Activated CD4-positive, CD25-positive, alpha-beta regulatory T cell treated with anti-CD3 and anti-CD28 coated beads, Interleukin-2, amount 50 U/mL, for 16 hours (primary cell): ENCODE measurements at regions not wholly inside any gene's neighbourhood (a gene's known extent, or its start where the extent isn't known, plus 50 kb on each side); places are given as distances from the start of the nearest gene placed in this dataset.

Source experiments
- DNase-seq: peaks from one replicate; pipeline ENCODE4 v3.0.0-alpha.2; 2020; ENCODE audit warnings: low read depth, low spot score

DNA sequence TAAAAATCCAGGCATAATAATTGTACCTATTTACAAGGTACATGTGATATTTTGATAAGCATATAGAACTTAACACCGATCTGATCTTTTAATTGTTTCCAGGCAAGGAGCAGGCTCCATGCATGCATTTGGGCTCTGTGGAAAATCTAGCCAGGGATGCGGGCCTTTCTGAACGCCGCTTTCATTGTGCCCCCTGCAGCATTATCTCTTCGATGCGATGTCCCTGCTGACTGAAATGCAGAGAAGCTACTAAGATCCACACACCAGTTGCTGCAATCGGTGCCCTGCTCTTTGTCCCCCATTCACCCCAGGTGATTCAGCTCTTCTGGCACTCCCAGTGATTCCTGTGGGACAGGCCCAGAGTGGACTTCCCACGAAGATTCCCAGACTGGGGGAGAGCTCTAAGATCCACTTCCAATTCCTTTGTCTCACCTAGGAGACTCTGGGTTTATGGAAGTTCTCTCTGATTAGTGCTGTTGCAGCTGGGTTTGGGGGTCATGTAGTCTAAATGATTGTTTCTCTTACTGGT is 254.3 kb upstream of the AGA start:
- no peak for DNase-seq

DNA sequence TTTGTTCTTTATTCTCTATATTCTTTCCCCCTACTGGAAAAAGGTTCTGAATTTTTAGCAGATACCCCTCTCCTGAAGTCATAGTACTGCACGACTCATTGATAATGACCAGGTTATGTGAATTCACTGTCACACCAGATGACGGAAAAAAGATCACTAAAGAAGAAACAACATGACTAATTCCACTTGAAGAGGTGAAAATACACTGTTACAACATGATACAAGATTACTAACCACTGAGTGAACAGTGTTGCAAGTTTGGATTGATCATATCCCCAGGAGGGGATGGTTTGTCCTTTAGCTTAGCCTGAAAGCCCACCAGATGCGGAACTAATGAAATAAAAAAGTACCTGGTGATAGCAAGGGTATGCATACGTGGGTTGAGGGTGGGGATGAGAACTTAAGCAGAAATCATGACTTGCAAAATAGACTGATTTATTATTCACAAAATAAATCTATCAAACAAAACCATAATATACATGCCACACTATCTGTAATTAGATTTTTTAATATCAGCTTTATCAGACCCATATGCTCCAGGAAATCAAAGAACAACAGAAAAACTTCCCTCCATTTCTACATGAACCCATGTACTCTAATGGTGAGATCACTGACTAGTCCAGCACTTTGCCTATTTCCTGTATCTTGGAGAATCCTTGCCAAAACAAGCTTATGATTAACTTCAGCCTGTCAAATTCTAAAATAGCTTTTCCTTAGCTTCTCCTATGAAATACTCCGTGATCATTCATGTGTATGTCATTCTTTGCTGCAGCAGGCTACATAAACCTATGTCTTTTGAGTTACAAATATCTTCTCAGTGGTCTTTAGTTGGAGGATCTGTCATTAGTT is 257.4 kb upstream of the AGA start:
- DNase-seq = no peak

- no peak for DNase-seq
These were observed 264.7 kb upstream of the AGA start for GRCh38 chr4:177706916-177707315.

DNA sequence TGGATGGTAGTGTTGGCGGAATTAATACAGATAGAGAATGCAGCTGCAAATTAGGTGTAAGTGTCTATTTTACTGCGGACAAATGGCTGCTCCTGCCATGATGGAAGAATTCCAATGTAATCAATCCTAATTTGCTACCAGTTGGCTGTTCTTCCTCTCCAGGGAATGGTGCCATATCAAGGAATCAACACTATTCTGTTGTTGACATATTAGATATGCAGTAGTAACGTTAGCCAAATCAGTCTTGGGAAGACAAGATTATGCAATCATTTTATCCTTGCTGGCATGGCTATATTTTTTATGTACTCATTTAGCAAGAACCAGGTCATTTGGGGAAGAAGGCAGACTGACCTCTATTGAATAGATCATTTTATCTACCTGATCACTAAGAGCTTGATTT is 271.2 kb upstream of the AGA start:
- no peak for DNase-seq

DNA sequence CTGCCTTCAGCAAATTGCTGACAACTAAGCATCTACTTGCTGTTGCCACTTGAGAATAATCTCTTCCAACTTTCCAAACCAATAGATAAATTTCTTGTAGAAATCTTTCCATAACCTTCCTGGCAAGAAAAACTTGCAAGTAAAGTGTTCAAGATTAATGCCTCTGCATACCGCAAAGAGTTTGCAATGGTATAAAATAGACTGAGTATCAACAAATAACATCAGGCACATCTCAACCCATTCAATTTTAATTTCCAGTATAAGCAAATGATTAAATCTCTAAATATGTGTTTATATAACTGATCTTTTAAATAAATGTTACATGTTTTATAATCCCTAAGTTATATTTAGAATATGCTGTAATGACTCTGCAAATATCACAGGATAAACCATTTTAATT is 275.2 kb upstream of the AGA start:
- no peak for DNase-seq

- no peak for DNase-seq
These were observed 276.3 kb upstream of the AGA start for GRCh38 chr4:177718514-177718913.

DNA sequence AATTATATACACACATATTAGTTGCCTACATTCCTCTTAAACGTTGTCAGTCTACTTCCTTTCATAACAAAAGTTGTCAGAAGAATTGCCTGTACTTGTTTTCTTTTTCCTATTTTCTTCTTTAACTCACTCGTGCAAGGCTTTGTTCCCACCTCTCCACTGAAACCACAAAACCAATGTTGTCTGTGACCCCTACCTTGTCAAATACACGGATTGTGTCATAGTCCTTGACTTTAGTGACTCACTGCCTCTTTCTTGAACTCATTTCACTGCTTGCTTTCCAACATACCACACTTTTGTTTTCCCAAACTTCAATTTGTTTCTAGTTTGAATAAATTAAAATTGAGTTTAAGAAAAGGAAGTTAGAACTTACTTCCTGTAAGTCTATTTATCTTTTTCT is 283.9 kb upstream of the AGA start:
- DNase-seq = no peak

DNA sequence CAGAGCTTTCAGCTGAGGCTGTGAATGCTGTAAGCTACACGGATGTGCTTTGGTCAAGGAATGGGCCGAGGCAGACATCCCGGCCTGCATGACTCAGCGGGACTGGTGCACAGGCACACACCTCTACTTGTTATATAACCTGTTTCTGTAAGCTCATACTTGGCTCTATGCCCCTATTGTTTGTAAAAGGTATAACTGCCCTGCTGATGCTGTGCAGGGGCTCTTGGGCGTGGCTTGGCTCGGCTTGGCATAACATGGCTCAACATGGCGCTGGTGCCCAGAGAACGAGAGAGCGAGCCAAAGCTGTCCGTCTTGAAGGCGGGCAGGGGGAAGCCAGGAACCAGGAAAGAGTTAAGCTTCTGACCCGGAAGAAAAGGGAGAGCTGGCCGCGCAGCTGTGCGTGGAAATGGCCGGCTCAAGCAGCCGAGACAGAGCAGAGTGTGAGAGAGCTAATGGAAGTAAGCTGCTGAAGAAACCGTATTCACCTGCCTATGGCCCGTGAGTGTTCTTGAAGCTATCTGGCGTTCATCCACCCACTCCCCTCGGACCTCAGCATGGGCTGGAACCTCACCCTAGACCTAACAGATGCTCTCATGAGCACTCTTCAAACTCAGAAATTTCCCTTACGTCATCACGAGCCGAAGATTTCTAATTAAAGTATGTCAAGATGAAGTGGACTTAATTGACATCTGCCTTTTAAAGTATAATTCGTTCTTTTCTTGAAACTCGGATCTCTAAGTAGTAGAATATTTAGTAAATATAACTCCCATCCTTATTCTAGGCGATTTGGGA is 286.3 kb upstream of the AGA start:
- DNase-seq = no peak

DNA sequence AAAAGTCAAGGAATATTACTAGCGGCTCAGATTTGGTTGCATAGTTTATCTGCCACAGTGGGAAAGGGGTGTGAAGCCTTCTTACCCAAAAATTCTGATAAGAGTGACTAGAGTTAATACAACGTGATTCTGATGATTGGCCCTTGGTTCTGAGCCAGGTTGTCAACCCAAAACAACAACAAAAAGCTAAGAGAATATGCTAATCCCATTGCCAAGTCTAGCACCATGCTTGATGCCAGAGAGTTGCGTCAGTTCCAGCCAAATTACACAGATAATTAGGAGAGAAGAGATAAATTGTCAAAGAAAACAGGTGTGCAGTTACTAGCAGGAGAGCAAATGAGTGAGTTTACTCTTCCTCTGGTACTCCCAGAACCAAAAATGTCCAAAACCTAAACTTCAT is 287.4 kb upstream of the AGA start:
- DNase-seq = no peak

DNA sequence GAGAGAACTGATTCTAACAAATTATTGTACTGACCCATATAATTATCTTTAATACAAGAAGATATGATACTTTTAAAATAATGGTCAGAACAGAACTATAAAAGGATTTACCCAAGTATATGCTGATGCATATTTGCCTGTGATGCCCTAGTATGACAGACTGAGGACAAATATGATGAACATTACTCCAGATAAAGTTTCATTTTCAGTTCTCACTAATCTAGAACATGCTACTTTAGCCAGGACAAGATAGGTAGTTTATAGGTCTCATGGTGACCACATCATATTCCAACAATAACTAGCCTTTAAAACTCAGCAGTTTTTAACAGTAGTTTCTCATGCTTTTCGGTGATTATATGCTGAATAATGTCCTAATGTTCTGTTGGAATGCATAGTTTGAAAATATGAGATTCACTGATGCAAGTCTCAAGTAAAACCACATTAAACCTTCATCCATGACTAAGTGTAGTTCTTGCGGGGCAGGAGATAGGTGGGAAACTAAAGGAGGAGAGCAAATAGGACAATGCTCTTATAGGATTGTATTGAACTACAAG is 295.2 kb upstream of the AGA start:
- no peak for DNase-seq

DNA sequence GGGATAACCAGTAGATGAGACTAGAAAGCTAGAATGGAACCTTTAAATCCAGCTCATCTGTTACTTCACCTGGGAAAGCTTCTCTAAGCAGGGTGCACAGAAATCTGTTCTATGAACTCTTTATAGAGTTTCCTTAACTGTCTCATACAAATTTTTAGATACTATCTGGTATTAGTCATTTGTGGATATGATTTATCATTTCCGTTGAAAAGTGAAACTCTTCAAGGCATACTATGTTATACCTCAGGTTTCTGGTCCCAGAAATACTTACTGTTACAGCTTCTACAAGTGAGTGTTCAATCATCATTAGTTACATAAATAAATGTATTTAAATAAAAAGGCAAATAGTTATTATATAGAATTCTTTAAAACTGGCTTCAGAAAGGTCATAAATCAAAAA is 298.3 kb upstream of the AGA start:
- DNase-seq = no peak

DNA sequence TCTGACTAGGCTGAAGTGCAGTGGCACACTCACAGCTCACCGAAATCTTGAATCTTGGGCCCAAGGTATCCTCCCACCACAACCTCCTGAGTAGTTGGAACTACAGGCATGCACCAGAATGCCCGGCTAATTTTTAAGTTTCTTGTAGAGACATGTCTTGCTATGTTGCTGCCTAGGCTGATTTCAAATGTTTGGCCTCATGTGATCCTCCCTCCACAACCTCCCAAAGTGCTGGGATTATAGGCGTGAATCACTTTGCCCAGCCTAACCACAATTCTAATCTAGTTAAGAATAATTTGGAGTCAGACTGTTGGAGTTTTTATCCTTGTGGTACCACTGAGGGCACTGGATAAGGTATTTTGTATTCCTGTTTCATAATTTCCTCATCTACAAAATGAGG is 317.5 kb upstream of the AGA start:
- DNase-seq = no peak

DNA sequence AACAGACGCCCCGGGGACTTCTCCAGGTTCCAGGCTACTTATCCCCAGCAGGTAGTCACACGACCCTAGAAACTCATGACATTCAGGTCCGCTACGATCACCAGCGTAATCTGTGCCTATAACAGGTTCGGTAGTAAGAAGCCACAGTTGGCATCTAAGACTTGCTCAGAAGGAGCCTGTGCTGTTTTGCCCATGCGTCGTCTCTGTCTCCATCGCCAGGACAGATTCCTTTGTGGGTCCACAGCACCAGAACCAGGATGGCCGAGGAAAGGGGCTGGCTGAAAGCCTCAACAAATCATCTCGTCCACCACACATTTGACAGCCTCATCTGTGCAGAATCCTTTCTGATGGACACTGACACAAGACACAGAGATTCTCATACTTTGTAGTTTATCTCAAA is 319.5 kb upstream of the AGA start:
- DNase-seq = no peak

DNA sequence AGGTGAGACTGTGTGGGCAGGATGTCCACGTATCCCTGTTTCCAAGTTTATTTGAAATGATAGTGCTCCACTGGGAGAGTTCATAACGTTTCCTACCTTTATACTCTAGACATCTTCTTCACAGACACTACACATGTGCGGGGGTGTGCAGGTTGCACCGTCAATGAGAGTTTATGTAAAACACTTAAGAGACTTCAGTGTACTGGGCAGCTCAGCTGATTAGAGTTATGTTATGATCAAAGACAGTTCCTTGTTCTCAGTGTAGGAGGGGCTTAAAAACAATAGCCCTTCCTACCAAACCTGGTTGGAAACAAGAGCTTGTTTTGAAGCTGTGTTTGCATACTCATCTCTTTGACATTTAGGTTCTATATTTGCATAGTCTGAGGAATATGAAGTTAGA is 326.9 kb upstream of the AGA start:
- no peak for DNase-seq

- no peak for DNase-seq
These were observed 328.5 kb upstream of the AGA start for GRCh38 chr4:177770776-177771175.

GRCh38 chr4:177771645-177772044 is 329.4 kb upstream of the AGA start:
- DNase-seq = no peak

- no peak for DNase-seq
These were observed 336.4 kb upstream of the AGA start for GRCh38 chr4:177778623-177779022.

DNA sequence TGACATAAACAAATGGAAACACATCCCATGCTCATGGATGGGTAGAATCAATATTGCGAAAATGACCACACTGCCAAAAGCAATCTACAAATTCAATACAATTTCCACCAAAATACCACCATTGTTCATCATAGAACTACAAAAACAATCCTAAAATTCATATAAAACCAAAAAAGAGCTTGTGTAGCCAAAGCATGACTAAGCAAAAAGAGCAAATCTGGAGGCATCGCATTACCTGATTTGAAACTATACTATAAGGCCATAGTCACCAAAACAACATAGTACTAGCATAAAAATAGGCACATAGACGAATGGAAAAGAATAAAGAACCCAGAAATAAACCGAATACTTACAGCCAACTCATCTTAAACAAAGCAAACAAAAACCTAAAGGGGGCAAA is 342.8 kb upstream of the AGA start:
- no peak for DNase-seq

GRCh38 chr4:177789610-177790009 is 347.4 kb upstream of the AGA start:
- DNase-seq = no peak

GRCh38 chr4:177791188-177791587 is 349.0 kb upstream of the AGA start:
- DNase-seq = no peak

- DNase-seq = no peak
These were observed 354.6 kb upstream of the AGA start for GRCh38 chr4:177796841-177797240.

DNA sequence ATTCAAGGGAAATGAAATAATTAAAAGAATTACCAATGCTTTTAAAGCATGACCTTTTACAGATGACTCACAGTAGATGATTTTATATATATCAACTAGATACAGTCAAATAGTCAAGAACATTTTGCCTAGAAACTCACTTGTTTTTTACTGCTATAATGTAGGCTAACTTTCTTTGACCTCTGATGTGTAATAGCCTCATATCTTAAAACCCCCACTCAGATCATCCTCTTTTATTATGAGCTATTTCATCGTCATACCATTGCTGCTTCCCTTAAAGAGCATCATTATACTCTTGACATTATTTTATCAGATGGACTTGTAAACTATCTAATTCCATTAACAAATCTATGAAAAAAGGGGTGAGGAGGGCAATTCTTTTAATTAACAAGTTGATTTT is 355.9 kb upstream of the AGA start:
- no peak for DNase-seq

GRCh38 chr4:177802162-177802561 is 359.9 kb upstream of the AGA start:
- DNase-seq = no peak
